Hepatocyte (in vitro differentiated cells): ENCODE measurements at regions not wholly inside any gene's neighbourhood (a gene's known extent, or its start where the extent isn't known, plus 50 kb on each side); places are given as distances from the start of the nearest gene placed in this dataset.

ENCODE experiments used
- CTCF ChIP-seq: fragments of 200-600 bp; sonication (generic); IDR thresholded peaks from 2 replicates; pipeline ENCODE4 v1.5.1; 2016; ENCODE audit warnings: antibody characterized with exemption, mild to moderate bottlenecking; ENCODE audit not compliant: poor library complexity
- EZH2 ChIP-seq: fragments of 200-600 bp; sonication (generic); IDR thresholded peaks from 2 replicates; pipeline ENCODE4 v1.6.1; 2016; ENCODE audit warnings: antibody characterized with exemption, mild to moderate bottlenecking, borderline replicate concordance
- EZH2phosphoT487 ChIP-seq: fragments of 200-600 bp; sonication (generic); IDR thresholded peaks from one replicate; pipeline ENCODE4 v1.6.1; 2018; ENCODE audit warnings: antibody characterized with exemption, mild to moderate bottlenecking, low read depth, moderate library complexity; ENCODE audit not compliant: unreplicated experiment, severe bottlenecking

- TF ChIP-seq EZH2phosphoT487 (no peak), CTCF (no peak), EZH2 (no peak)
Observed at GRCh38 chr18:78133729-78134128, 845.9 kb upstream of the SALL3 start.
